ENCODE measurements at regions not wholly inside any gene's neighbourhood (a gene's known extent, or its start where the extent isn't known, plus 50 kb on each side); places are given as distances from the start of the nearest gene placed in this dataset.

GRCh38 chr10:57162231-57162630 is 801.2 kb upstream of the ZWINT start:
- Histone ChIP-seq H3K27ac (ENCODE audit: low read depth in 2 of 2, low read length in 1 of 2) (no peak overlapping the region), H3K4me2 (no peak overlapping the region), H3K27me3 (ENCODE audit: insufficient read depth) (no peaks in the 10 kb centered on the region), H3K9me3 (no peaks in the 10 kb centered on the region), H3K4me1 (ENCODE audit: control insufficient read depth in 1 of 2, insufficient read depth in 2 of 2, low read depth in 1 of 2, low read length in 1 of 2) (no peaks in the 10 kb centered on the region), H2AFZ (ENCODE audit: low read depth) (no peak overlapping the region), H3F3A (replicated peaks; ENCODE audit: insufficient read depth) (no peaks in the 10 kb centered on the region), H3K9me2 (no peaks in the 10 kb centered on the region), H3K4me3 (ENCODE audit: low read depth in 2 of 2, low read length in 1 of 2) (no peak overlapping the region), H4K20me1 (ENCODE audit: insufficient read depth) (no peaks in the 10 kb centered on the region), H3K9ac (no peak overlapping the region), H3K79me2 (ENCODE audit: insufficient read depth) (no peaks in the 10 kb centered on the region), H3K36me3 (replicated peaks in 1 of 2; ENCODE audit: control insufficient read depth in 1 of 2, insufficient read depth in 2 of 2, low read length in 1 of 2) (no peaks in the 10 kb centered on the region)
- CTCF ChIA-PET, result no interaction called here
- POLR2A ChIA-PET, result no interaction called here
- DNase-seq, result no peak
- TF ChIP-seq FOSL2 (IDR thresholded peaks at IDR 0.05; ENCODE audit: borderline replicate concordance, low read depth) (no peak), MXI1 (IDR thresholded peaks at IDR 0.05; ENCODE audit: low read depth, low read length) (no peak), FOXM1 (IDR thresholded peaks at IDR 0.05; ENCODE audit: low read depth) (no peak), RCOR1 (IDR thresholded peaks at IDR 0.05; ENCODE audit: low read length) (no peak), TCF12 (IDR thresholded peaks at IDR 0.05) (no peak), FOXJ3 (CRISPR knock-in tag; IDR thresholded peaks at IDR 0.05) (no peak), POLR2AphosphoS5 (IDR thresholded peaks at IDR 0.05; ENCODE audit: low read depth, low read length) (no peak), TEAD4 (IDR thresholded peaks at IDR 0.05; ENCODE audit: borderline replicate concordance, insufficient read depth) (no peak), YY1 (IDR thresholded peaks at IDR 0.05; ENCODE audit: low read depth) (no peak), REST (IDR thresholded peaks at IDR 0.05; ENCODE audit: low read depth, low read length) (no peak), IRF3 (IDR thresholded peaks at IDR 0.05; ENCODE audit: low read depth, low read length) (no peak), GABPA (IDR thresholded peaks at IDR 0.05; ENCODE audit: low read depth) (no peak)
- WGBS (ENCODE audit: low lambda C conversion rate), result 29% methylated on average over 4 of the region's 4 CpGs

- 54% methylated on average over 1 of the region's 1 CpG for WGBS (ENCODE audit: low lambda C conversion rate)
- H3K9me2 ChIP-seq, result no peaks in the 10 kb centered on the region
- H3K4me3 ChIP-seq (ENCODE audit: low read depth in 2 of 2, low read length in 1 of 2), result no peak overlapping the region
- TF ChIP-seq GABPA (IDR thresholded peaks at IDR 0.05; ENCODE audit: low read depth) (no peak), RAD21 (IDR thresholded peaks at IDR 0.05; ENCODE audit: low read length) (no peak), FOSL2 (IDR thresholded peaks at IDR 0.05; ENCODE audit: borderline replicate concordance, low read depth) (no peak), TEAD4 (IDR thresholded peaks at IDR 0.05; ENCODE audit: borderline replicate concordance, insufficient read depth) (no peak), RXRA (IDR thresholded peaks at IDR 0.05; ENCODE audit: borderline replicate concordance, low read depth) (no peak), JUND (IDR thresholded peaks at IDR 0.05) (no peak), NRF1 (IDR thresholded peaks at IDR 0.05; ENCODE audit: low read depth, low read length) (no peak), MAX (IDR thresholded peaks at IDR 0.05; ENCODE audit: low read depth) (no peak), TCF12 (IDR thresholded peaks at IDR 0.05) (no peak), YY1 (IDR thresholded peaks at IDR 0.05; ENCODE audit: low read depth) (no peak), GATA2 (CRISPR knock-in tag; IDR thresholded peaks at IDR 0.05) (no peak), REST (IDR thresholded peaks at IDR 0.05; ENCODE audit: low read depth, low read length) (no peak)
- H3K27me3 ChIP-seq (ENCODE audit: insufficient read depth), result no peaks in the 10 kb centered on the region
- H4K20me1 ChIP-seq (ENCODE audit: insufficient read depth), result no peaks in the 10 kb centered on the region
- no peaks in the 10 kb centered on the region for H3K9me3 ChIP-seq
- CTCF ChIA-PET, result no interaction called here
- no peak overlapping the region for H3K9ac ChIP-seq
- no peak overlapping the region for H2AFZ ChIP-seq (ENCODE audit: low read depth)
- no peaks in the 10 kb centered on the region for H3K36me3 ChIP-seq (replicated peaks in 1 of 2; ENCODE audit: control insufficient read depth in 1 of 2, insufficient read depth in 2 of 2, low read length in 1 of 2)
- no peaks in the 10 kb centered on the region for H3K79me2 ChIP-seq (ENCODE audit: insufficient read depth)
- DNase-seq, result no peak
- H3K4me2 ChIP-seq, result no peak overlapping the region
- H3K27ac ChIP-seq (ENCODE audit: low read depth in 2 of 2, low read length in 1 of 2), result no peak overlapping the region
- POLR2A ChIA-PET, result no interaction called here
- H3K4me1 ChIP-seq (ENCODE audit: control insufficient read depth in 1 of 2, insufficient read depth in 2 of 2, low read depth in 1 of 2, low read length in 1 of 2), result no peaks in the 10 kb centered on the region
- H3F3A ChIP-seq (replicated peaks; ENCODE audit: insufficient read depth), result no peaks in the 10 kb centered on the region
Observed at GRCh38 chr10:57161157-57161556, 800.1 kb upstream of the ZWINT start.
